IMR-90 (cell line): ENCODE measurements at regions not wholly inside any gene's neighbourhood (a gene's known extent, or its start where the extent isn't known, plus 50 kb on each side); places are given as distances from the start of the nearest gene placed in this dataset.

Source experiments
- ATAC-seq: fragments of 200-7000 bp; cut with Tn5 transposase; 2 replicates; pipeline ENCODE4 v1.9.1; 2020; ENCODE audit warnings: low read depth, mild to moderate bottlenecking, moderate library complexity
- BruUV-seq: library from RNA; stranded (reverse); fragments of 400-500 nt; replicated peaks from 2 replicates; lab custom pipeline; 2021; lab: Mats Ljungman, UMichigan
- CTCF ChIA-PET: fragments of 300-600 bp; formaldehyde crosslinking; extraction: SDS; loops from one replicate; lab custom pipeline; 2021; ENCODE audit warnings: antibody characterized with exemption; lab: Yijun Ruan, JAX
- POLR2A ChIA-PET: fragments of 300-600 bp; sonication (Branson Sonifier 250); formaldehyde crosslinking; loops from one replicate; lab custom pipeline; 2022; ENCODE audit warnings: antibody characterized with exemption; ENCODE audit not compliant: unreplicated experiment; lab: Charles Lee
- DNase-seq: peaks from one replicate; pipeline ENCODE4 v3.0.0; 2013
- H2AFZ ChIP-seq: replicated peaks from 2 replicates; pipeline ENCODE3; 2013; ENCODE audit warnings: low read length, mild to moderate bottlenecking; ENCODE audit not compliant: poor library complexity
- H2AK5ac ChIP-seq: 2 replicates; pipeline ENCODE4 v1.6.1; 2013; ENCODE audit warnings: low read depth, low read length, inconsistent platforms
- H2AK9ac ChIP-seq: replicated peaks from 2 replicates; pipeline ENCODE3; 2013; ENCODE audit warnings: mild to moderate bottlenecking, low read depth, low read length, moderate library complexity; ENCODE audit not compliant: poor library complexity
- H2BK120ac ChIP-seq: 2 replicates; pipeline ENCODE4 v1.6.1; 2013; ENCODE audit warnings: low read depth, low read length, inconsistent platforms
- H2BK15ac ChIP-seq: 3 replicates; pipeline ENCODE4 v1.6.1; 2013; ENCODE audit warnings: low read depth, low read length, inconsistent platforms
- H2BK20ac ChIP-seq: 2 replicates; pipeline ENCODE4 v1.6.1; 2013; ENCODE audit warnings: low read depth, mild to moderate bottlenecking, inconsistent platforms, low read length, moderate library complexity
- H2BK5ac ChIP-seq: 2 replicates; pipeline ENCODE4 v1.6.1; 2013; ENCODE audit warnings: mild to moderate bottlenecking, low read depth, low read length, inconsistent platforms; ENCODE audit not compliant: poor library complexity, severe bottlenecking
- H3K14ac ChIP-seq: replicated peaks from 2 replicates; pipeline ENCODE4 v1.6.1; 2013; ENCODE audit warnings: low read depth, low read length, inconsistent platforms
- H3K18ac ChIP-seq: 2 replicates; pipeline ENCODE4 v1.6.1; 2013; ENCODE audit warnings: low read depth, low read length, control low read depth
- H3K23ac ChIP-seq: 2 replicates; pipeline ENCODE4 v1.6.1; 2013; ENCODE audit warnings: low read depth, low read length, inconsistent platforms
- H3K27ac ChIP-seq: 2 replicates; pipeline ENCODE4 v1.5.1; 2013; ENCODE audit warnings: mild to moderate bottlenecking, control low read depth, low read length; ENCODE audit not compliant: insufficient read depth
- H3K27me3 ChIP-seq: 2 replicates; pipeline ENCODE4 v1.6.1; 2013; ENCODE audit warnings: low read length; ENCODE audit not compliant: control insufficient read depth, insufficient read depth
- H3K36me3 ChIP-seq: 2 replicates; pipeline ENCODE4 v1.6.1; 2013; ENCODE audit warnings: low read length, mixed read lengths; ENCODE audit not compliant: control insufficient read depth, insufficient read depth
- H3K4ac ChIP-seq: 2 replicates; pipeline ENCODE4 v1.6.1; 2013; ENCODE audit warnings: low read depth, low read length, inconsistent platforms
- H3K4me1 ChIP-seq: 2 replicates; pipeline ENCODE4 v1.6.1; 2013; ENCODE audit warnings: low read length, mixed read lengths; ENCODE audit not compliant: control insufficient read depth, insufficient read depth
- H3K4me2 ChIP-seq: 2 replicates; pipeline ENCODE4 v1.6.1; 2013; ENCODE audit warnings: low read depth, mild to moderate bottlenecking, control low read depth, low read length, moderate library complexity
- H3K4me3 ChIP-seq: 2 replicates; pipeline ENCODE4 v1.5.1; 2013; ENCODE audit warnings: low read depth, mild to moderate bottlenecking, control low read depth, low read length, moderate library complexity; ENCODE audit not compliant: insufficient read depth
- H3K56ac ChIP-seq: 2 replicates; pipeline ENCODE4 v1.6.1; 2013; ENCODE audit warnings: low read length, inconsistent platforms; ENCODE audit not compliant: insufficient read depth; ENCODE audit errors: extremely low read depth
- H3K79me1 ChIP-seq, 2 experiments: 2 replicates each; pipeline ENCODE4 v1.6.1; 2013; ENCODE audit warnings: low read length in 2 of 2, inconsistent platforms in 1 of 2, low read depth in 1 of 2
- H3K9ac ChIP-seq: 2 replicates; pipeline ENCODE4 v1.6.1; 2013; ENCODE audit warnings: low read depth, low read length, control low read depth
- H3K9me1 ChIP-seq: 2 replicates; pipeline ENCODE4 v1.6.1; 2013; ENCODE audit warnings: low read length, inconsistent platforms; ENCODE audit not compliant: insufficient read depth
- H3K9me3 ChIP-seq: 2 replicates; pipeline ENCODE4 v1.6.1; 2013; ENCODE audit warnings: low read length; ENCODE audit not compliant: control insufficient read depth, insufficient read depth
- H4K20me1 ChIP-seq: 2 replicates; pipeline ENCODE4 v1.6.1; 2013; ENCODE audit warnings: low read length, inconsistent platforms; ENCODE audit not compliant: insufficient read depth
- H4K5ac ChIP-seq: 2 replicates; pipeline ENCODE4 v1.6.1; 2013; ENCODE audit warnings: mild to moderate bottlenecking, low read depth, low read length, control low read depth
- H4K8ac ChIP-seq, 2 experiments: 2 replicates each; pipeline ENCODE4 v1.6.1; 2013; ENCODE audit warnings: low read depth in 2 of 2, low read length in 2 of 2, control low read depth in 1 of 2, inconsistent platforms in 1 of 2
- H4K91ac ChIP-seq: 2 replicates; pipeline ENCODE4 v1.6.1; 2013; ENCODE audit warnings: low read depth, low read length, inconsistent platforms; ENCODE audit not compliant: insufficient read depth
- BHLHE40 ChIP-seq: fragments of 150-350 bp; IDR thresholded peaks from 2 replicates; pipeline ENCODE4 v1.6.1; 2016; ENCODE audit warnings: mild to moderate bottlenecking, low read depth, low read length
- CEBPB ChIP-seq: IDR thresholded peaks from 2 replicates; pipeline ENCODE4 v1.6.1; 2012; ENCODE audit warnings: low read depth, low read length, improper control_type of control experiment
- CHD1 ChIP-seq: IDR thresholded peaks from 2 replicates; pipeline ENCODE4 v1.6.1; 2012; ENCODE audit warnings: low read depth, low read length, improper control_type of control experiment
- FOS ChIP-seq: fragments of 150-350 bp; IDR thresholded peaks from 2 replicates; pipeline ENCODE4 v1.6.1; 2016; ENCODE audit warnings: low read depth, low read length
- MAFK ChIP-seq: IDR thresholded peaks from 2 replicates; pipeline ENCODE4 v1.6.1; 2012; ENCODE audit warnings: low read depth, low read length, improper control_type of control experiment
- MAZ ChIP-seq: IDR thresholded peaks from 2 replicates; pipeline ENCODE4 v1.6.1; 2012; ENCODE audit warnings: low read depth, mild to moderate bottlenecking, low read length, improper control_type of control experiment, moderate library complexity, borderline replicate concordance
- MXI1 ChIP-seq: IDR thresholded peaks from 2 replicates; pipeline ENCODE4 v1.6.1; 2012; ENCODE audit warnings: low read depth, mild to moderate bottlenecking, low read length, moderate library complexity, borderline replicate concordance
- NFE2L2 ChIP-seq: fragments of 150-350 bp; IDR thresholded peaks from 2 replicates; pipeline ENCODE4 v1.6.1; 2016; ENCODE audit warnings: low read depth, mild to moderate bottlenecking, low read length
- RAD21 ChIP-seq: IDR thresholded peaks from 2 replicates; pipeline ENCODE4 v1.6.1; 2012; ENCODE audit warnings: low read length, improper control_type of control experiment
- RCOR1 ChIP-seq: IDR thresholded peaks from 2 replicates; pipeline ENCODE4 v1.6.1; 2012; ENCODE audit warnings: mild to moderate bottlenecking, low read length, improper control_type of control experiment; ENCODE audit not compliant: insufficient replicate concordance
- RFX5 ChIP-seq: IDR thresholded peaks from 2 replicates; pipeline ENCODE4 v1.8.0; 2012; ENCODE audit warnings: low read depth, mild to moderate bottlenecking, low read length, moderate library complexity
- WGBS, 2 experiments: methylation state at CpG; one replicate each; pipeline versions ENCODE4 v1.1.5 to v1.1.7; 2013; ENCODE audit warnings: missing lambda C conversion rate in 2 of 2; ENCODE audit not compliant: insufficient read length in 1 of 2; ENCODE audit errors: extremely low coverage in 2 of 2; 5-methylcytosine and 5-hydroxymethylcytosine counted together
- dilution Hi-C: fragments of 300-500 bp; cut with HindIII; formaldehyde crosslinking; loops from one replicate; pipeline ENCODE4 v1.14.3; 2018; ENCODE audit warnings: low sequenced_read_pairs; ENCODE audit not compliant: unreplicated experiment
- in situ Hi-C: fragments of 300-500 bp; cut with MboI; formaldehyde crosslinking; loops from 3 replicates; pipeline ENCODE4 v1.14.3; 2019; ENCODE audit warnings: low sequenced_read_pairs, inconsistent platforms, mixed read lengths
- intact Hi-C: fragments of 100-400 bp; cut with micrococcal nuclease; formaldehyde crosslinking; loops from 2 replicates; pipeline ENCODE4 v1.10.0; 2022
- TF ChIP-seq, protein P1 (sequence below): fragments of 150-350 bp; IDR thresholded peaks from 2 replicates; pipeline ENCODE4 v1.6.1; 2017; ENCODE audit warnings: mild to moderate bottlenecking, antibody characterized with exemption, low read length, low read depth
- TF ChIP-seq, protein P2 (sequence below): conservative IDR thresholded peaks from 2 replicates; pipeline ENCODE4 v1.5.1; 2012; ENCODE audit warnings: mild to moderate bottlenecking, low read depth, low read length, improper control_type of control experiment

DNA sequence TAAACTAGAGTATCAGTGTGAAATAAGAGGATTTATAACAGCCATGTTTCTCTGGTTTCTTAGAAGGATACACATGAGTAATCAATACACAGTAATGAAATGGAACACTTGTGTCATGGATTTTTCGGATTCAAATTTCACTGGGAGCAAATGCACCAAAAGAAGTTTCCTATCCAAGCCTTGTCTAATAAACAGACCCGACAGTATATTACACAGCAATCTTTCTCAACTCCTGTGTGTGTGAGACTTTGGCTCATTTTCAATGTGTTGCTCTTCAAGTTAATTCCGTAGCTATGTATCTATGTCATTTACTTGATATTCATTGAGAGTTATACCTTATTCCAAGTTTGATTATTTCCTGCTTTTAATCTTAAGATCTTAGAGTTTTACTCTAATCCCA, 930.2 kb downstream of the MAT2B start:
- H4K91ac ChIP-seq = no peak overlapping the region
- no peak overlapping the region for H3K23ac ChIP-seq
- H2AK9ac ChIP-seq = no peak overlapping the region
- H4K5ac ChIP-seq = no peak overlapping the region
- no peak overlapping the region for H3K4ac ChIP-seq
- ChIA-PET CTCF (no interaction called here), POLR2A (no interaction called here)
- no peak overlapping the region for H2AFZ ChIP-seq
- no peak for DNase-seq
- ATAC-seq = no peak
- no peak overlapping the region for H2AK5ac ChIP-seq
- intact Hi-C loops = no loop called here
- H3K14ac ChIP-seq = no peak overlapping the region
- H3K4me2 ChIP-seq = no peak overlapping the region
- H3K27ac ChIP-seq = no peak overlapping the region
- dilution Hi-C loops = no loop called here
- H2BK120ac ChIP-seq = no peak overlapping the region
- H4K20me1 ChIP-seq = no peaks in the 10 kb centered on the region
- H3K4me3 ChIP-seq = no peak overlapping the region
- no peak overlapping the region for H3K9ac ChIP-seq
- in situ Hi-C loops = no loop called here
- no CpG with 5 or more reads among the region's 3 CpGs for WGBS, 2 experiments
- H2BK20ac ChIP-seq = no peak overlapping the region
- no peak overlapping the region for H3K56ac ChIP-seq
- TF ChIP-seq CHD1 = no peak
- TF ChIP-seq RAD21 = no peak
- no peak for TF ChIP-seq MAZ
- no peak for TF ChIP-seq FOS
- no peak for TF ChIP-seq BHLHE40
- no peak for TF ChIP-seq CEBPB
- no peak for TF ChIP-seq MAFK
- TF ChIP-seq NFE2L2 = no peak
- TF ChIP-seq RFX5 = no peak
- TF ChIP-seq, protein P1, sequence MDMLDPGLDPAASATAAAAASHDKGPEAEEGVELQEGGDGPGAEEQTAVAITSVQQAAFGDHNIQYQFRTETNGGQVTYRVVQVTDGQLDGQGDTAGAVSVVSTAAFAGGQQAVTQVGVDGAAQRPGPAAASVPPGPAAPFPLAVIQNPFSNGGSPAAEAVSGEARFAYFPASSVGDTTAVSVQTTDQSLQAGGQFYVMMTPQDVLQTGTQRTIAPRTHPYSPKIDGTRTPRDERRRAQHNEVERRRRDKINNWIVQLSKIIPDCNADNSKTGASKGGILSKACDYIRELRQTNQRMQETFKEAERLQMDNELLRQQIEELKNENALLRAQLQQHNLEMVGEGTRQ = no peak
- no peak for TF ChIP-seq MXI1
- TF ChIP-seq RCOR1 = no peak
- TF ChIP-seq, protein P2, sequence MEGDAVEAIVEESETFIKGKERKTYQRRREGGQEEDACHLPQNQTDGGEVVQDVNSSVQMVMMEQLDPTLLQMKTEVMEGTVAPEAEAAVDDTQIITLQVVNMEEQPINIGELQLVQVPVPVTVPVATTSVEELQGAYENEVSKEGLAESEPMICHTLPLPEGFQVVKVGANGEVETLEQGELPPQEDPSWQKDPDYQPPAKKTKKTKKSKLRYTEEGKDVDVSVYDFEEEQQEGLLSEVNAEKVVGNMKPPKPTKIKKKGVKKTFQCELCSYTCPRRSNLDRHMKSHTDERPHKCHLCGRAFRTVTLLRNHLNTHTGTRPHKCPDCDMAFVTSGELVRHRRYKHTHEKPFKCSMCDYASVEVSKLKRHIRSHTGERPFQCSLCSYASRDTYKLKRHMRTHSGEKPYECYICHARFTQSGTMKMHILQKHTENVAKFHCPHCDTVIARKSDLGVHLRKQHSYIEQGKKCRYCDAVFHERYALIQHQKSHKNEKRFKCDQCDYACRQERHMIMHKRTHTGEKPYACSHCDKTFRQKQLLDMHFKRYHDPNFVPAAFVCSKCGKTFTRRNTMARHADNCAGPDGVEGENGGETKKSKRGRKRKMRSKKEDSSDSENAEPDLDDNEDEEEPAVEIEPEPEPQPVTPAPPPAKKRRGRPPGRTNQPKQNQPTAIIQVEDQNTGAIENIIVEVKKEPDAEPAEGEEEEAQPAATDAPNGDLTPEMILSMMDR = no peak
- H2BK5ac ChIP-seq = no peak overlapping the region
- no peak overlapping the region for H3K18ac ChIP-seq
- H3K4me1 ChIP-seq = peaks cover 2% of the 10 kb centered on the region; the same call in 1 of the 2 replicates
- BruUV-seq = no TSS peak
- H3K27me3 ChIP-seq = no peaks in the 10 kb centered on the region
- H3K36me3 ChIP-seq = no peaks in the 10 kb centered on the region
- H4K8ac ChIP-seq = no peak overlapping the region
- no peak overlapping the region for H2BK15ac ChIP-seq
- no peaks in the 10 kb centered on the region for H3K9me3 ChIP-seq
- H3K79me1 ChIP-seq = no peaks in the 10 kb centered on the region
- no peaks in the 10 kb centered on the region for H3K9me1 ChIP-seq
